WERI-Rb-1 (cell line): ENCODE measurements at regions not wholly inside any gene's neighbourhood (a gene's known extent, or its start where the extent isn't known, plus 50 kb on each side); places are given as distances from the start of the nearest gene placed in this dataset.
"Not testable (repeated sequence)": the region's sequence is repeated elsewhere in the genome, so short reads cannot be mapped to it uniquely, and the experiment has no call there.

Experiments used
- DNase-seq: peaks from one replicate; pipeline ENCODE4 v3.0.0-alpha.2; 2020
- H3K27ac ChIP-seq: fragments of 250-450 bp; sonication (Bioruptor Pico); 2 replicates; pipeline ENCODE4 v1.5.1; 2020; ENCODE audit warnings: mild to moderate bottlenecking, moderate library complexity
- H3K27me3 ChIP-seq: fragments of 250-450 bp; sonication (Bioruptor Pico); 2 replicates; pipeline ENCODE4 v1.5.1; 2021; ENCODE audit warnings: mild to moderate bottlenecking, low read depth, moderate library complexity; ENCODE audit not compliant: insufficient read depth, severe bottlenecking
- H3K36me3 ChIP-seq: fragments of 250-450 bp; sonication (Bioruptor Pico); 2 replicates; pipeline ENCODE4 v1.5.1; 2020; ENCODE audit warnings: mild to moderate bottlenecking, moderate library complexity
- H3K4me3 ChIP-seq: 2 replicates; pipeline ENCODE4 v1.5.1; 2011; ENCODE audit warnings: low read depth, mild to moderate bottlenecking, control low read depth, low read length
- H3K9me3 ChIP-seq: fragments of 250-450 bp; sonication (Bioruptor Pico); 2 replicates; pipeline ENCODE4 v1.5.1; 2021; ENCODE audit warnings: mild to moderate bottlenecking, moderate library complexity; ENCODE audit not compliant: severe bottlenecking
- TF ChIP-seq, protein P1 (sequence below): IDR thresholded peaks from 2 replicates; pipeline ENCODE4 v1.5.1; 2011; ENCODE audit warnings: low read depth, mild to moderate bottlenecking, control low read depth, inconsistent platforms, low read length

- H3K27me3 ChIP-seq, H3K9me3 ChIP-seq, H3K4me3 ChIP-seq, DNase-seq, H3K36me3 ChIP-seq, H3K27ac ChIP-seq: not testable (repeated sequence)
These were observed 62.3 kb upstream of the UGT2A3 start for GRCh38 chr4:69013933-69014332.

DNA sequence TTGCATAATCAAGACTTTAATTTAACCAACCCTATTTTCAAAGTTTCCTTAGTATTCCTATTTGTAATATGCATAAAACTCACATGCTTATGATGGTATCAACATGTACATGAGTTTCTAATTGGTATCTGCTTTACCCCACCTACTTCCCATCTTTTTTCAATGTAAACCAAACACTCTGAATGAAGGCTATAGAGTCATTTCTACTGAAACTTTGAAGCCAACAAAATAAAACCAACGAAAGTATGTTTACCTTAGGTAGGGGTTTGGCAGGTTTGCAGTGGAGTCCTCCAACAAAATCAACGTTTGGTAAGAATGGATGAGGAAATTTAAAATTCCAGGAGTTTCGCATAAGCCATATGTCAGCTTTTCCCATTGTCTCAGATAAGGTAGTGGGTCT is 66.4 kb upstream of the UGT2A3 start:
- H3K4me3 ChIP-seq, H3K27ac ChIP-seq, H3K27me3 ChIP-seq, H3K9me3 ChIP-seq, H3K36me3 ChIP-seq, DNase-seq: not testable (repeated sequence)

DNA sequence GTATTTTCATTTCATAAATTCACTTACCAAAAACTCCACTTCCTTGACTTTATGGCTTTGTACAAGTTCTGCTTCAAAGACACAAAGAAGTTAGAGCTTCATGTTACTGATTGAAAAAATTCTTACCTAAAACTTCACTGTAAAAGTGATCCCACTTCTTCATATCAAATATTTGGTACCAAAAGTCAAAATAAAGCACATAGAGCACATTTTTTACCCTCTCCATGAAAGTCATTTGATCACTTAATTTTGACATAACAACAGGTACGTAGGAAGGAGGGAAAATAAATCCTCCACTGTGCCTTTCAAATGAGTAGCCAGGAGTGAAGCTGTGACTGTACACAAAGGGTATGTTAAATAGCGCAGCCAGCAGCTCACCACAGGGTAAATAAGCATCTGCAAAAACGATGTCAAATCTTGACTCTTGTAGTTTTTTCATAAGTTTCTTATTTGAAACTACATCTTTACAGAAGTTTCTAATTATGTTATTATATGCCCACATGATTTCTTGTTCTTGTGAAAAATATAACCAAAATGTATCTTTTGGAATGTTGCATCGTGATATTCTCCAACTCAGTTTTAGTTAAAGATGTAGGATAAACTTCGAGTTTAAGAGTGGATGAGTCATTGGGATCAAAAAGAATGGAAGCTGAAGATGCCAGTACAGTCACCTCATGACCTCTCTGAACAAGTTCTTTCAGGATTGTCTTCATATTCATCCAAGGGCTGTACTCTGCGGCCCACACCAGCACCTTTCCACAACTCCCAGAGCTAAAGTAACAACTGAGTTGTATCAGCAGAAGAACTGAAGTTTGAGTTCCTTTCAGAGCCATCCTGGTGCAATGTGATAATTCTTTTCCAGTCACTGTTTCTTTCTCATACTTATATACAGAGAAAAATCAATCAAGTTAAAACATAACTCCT is 68.2 kb upstream of the UGT2A3 start:
- not testable (repeated sequence) for H3K27ac ChIP-seq, H3K4me3 ChIP-seq, DNase-seq

DNA sequence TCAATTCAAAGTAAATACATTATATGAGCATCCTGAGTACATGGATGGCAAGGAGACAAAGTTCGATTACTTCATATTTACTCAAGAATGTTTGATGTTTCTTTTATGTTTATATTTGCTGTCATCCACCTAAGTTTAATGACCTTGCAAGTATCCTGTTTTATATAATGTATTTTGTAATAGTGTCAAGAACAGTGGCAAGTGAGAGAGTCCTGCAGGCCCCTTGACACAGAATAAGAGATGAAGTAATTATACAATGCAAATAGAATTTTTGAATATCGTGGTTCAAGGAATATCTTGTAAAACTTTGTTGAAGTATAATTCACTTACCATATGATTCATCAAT is 68.8 kb upstream of the UGT2A3 start:
- not testable (repeated sequence) for H3K4me3 ChIP-seq, H3K27me3 ChIP-seq, DNase-seq, H3K9me3 ChIP-seq, H3K36me3 ChIP-seq, H3K27ac ChIP-seq

More for the DNA sequence above, 68.2 kb upstream of the UGT2A3 start:
- not testable (repeated sequence) for H3K9me3 ChIP-seq, H3K36me3 ChIP-seq, H3K27me3 ChIP-seq

GRCh38 chr4:69025191-69025998 is 70.9 kb upstream of the UGT2B7 start:
- DNase-seq, result peak; percentile 24
- no peaks in the 10 kb centered on the region for H3K27me3 ChIP-seq
- no peaks in the 10 kb centered on the region for H3K36me3 ChIP-seq
- H3K4me3 ChIP-seq, result no peak overlapping the region
- TF ChIP-seq, protein P1, sequence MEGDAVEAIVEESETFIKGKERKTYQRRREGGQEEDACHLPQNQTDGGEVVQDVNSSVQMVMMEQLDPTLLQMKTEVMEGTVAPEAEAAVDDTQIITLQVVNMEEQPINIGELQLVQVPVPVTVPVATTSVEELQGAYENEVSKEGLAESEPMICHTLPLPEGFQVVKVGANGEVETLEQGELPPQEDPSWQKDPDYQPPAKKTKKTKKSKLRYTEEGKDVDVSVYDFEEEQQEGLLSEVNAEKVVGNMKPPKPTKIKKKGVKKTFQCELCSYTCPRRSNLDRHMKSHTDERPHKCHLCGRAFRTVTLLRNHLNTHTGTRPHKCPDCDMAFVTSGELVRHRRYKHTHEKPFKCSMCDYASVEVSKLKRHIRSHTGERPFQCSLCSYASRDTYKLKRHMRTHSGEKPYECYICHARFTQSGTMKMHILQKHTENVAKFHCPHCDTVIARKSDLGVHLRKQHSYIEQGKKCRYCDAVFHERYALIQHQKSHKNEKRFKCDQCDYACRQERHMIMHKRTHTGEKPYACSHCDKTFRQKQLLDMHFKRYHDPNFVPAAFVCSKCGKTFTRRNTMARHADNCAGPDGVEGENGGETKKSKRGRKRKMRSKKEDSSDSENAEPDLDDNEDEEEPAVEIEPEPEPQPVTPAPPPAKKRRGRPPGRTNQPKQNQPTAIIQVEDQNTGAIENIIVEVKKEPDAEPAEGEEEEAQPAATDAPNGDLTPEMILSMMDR, result peak; percentile 73
- H3K27ac ChIP-seq, result no peak overlapping the region
- H3K9me3 ChIP-seq, result no peaks in the 10 kb centered on the region

GRCh38 chr4:69025999-69026387 is 70.3 kb upstream of the UGT2B7 start:
- TF ChIP-seq, protein P1, result no peak
- no peaks in the 10 kb centered on the region for H3K9me3 ChIP-seq
- no peaks in the 10 kb centered on the region for H3K36me3 ChIP-seq
- no peak for DNase-seq
- H3K27me3 ChIP-seq, result no peaks in the 10 kb centered on the region
- H3K27ac ChIP-seq, result no peak overlapping the region
- H3K4me3 ChIP-seq, result no peak overlapping the region

DNA sequence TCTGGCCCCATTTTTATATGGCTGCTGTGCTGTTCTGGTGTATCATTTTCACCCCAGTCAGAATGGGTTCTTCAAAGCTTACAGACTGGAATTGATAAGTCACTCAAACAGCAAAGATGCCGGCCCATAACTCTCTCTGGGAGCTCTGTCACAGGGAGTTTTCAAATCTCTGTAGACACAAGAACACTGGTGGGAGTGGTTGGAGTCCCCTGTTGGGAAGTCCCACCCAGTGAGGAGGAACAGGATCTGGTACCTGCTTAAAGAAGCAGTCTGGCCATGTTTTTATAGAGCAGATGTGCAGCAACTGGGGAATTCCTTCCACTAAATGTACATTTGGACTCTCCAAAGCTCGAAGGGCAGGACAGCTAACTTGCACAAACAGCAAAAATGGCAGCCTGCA is 69.3 kb upstream of the UGT2B7 start:
- Histone ChIP-seq H3K27ac (no peak overlapping the region), H3K4me3 (no peak overlapping the region), H3K27me3 (no peaks in the 10 kb centered on the region), H3K9me3 (no peaks in the 10 kb centered on the region), H3K36me3 (no peaks in the 10 kb centered on the region)
- DNase-seq, result no peak
- TF ChIP-seq, protein P1, result no peak
